Retinal pigment epithelial cell (primary cell): ENCODE measurements at regions not wholly inside any gene's neighbourhood (a gene's known extent, or its start where the extent isn't known, plus 50 kb on each side); places are given as distances from the start of the nearest gene placed in this dataset.
"Not testable (repeated sequence)": the region's sequence is repeated elsewhere in the genome, so short reads cannot be mapped to it uniquely, and the experiment has no call there.

Experiments used
- DNase-seq: peaks from one replicate; pipeline ENCODE4 v3.0.0-alpha.2; 2010; ENCODE audit warnings: low read depth
- H3K4me3 ChIP-seq: 2 replicates; pipeline ENCODE4 v1.5.1; 2011; ENCODE audit warnings: mild to moderate bottlenecking, low read length, control low read depth, moderate library complexity
- TF ChIP-seq, protein P1 (sequence below): conservative IDR thresholded peaks from 2 replicates; pipeline ENCODE4 v1.5.1; 2011; ENCODE audit warnings: low read depth, low read length, control low read depth, inconsistent platforms

DNA sequence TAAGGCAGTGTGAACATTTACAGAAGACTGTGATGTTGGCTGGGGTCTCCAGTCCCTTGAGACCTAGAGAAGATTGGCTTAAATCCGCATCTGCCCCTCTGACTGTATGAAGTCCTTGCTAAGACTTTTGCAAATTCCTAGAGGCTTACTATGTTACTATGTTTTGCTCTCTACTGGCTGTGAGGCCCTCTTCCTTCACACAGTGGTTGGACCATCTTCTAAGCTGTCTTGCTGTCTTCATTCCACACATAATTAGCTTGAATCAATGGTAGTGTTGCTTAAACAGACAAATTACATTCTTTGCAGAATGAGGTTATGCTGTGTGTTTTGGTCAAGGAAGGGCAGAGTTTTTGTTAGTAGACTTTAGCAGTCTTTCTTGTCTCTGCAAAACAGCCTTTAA, 658.0 kb downstream of the TYW1 start:
- DNase-seq, result no peak
- no peak overlapping the region for H3K4me3 ChIP-seq
- TF ChIP-seq, protein P1, sequence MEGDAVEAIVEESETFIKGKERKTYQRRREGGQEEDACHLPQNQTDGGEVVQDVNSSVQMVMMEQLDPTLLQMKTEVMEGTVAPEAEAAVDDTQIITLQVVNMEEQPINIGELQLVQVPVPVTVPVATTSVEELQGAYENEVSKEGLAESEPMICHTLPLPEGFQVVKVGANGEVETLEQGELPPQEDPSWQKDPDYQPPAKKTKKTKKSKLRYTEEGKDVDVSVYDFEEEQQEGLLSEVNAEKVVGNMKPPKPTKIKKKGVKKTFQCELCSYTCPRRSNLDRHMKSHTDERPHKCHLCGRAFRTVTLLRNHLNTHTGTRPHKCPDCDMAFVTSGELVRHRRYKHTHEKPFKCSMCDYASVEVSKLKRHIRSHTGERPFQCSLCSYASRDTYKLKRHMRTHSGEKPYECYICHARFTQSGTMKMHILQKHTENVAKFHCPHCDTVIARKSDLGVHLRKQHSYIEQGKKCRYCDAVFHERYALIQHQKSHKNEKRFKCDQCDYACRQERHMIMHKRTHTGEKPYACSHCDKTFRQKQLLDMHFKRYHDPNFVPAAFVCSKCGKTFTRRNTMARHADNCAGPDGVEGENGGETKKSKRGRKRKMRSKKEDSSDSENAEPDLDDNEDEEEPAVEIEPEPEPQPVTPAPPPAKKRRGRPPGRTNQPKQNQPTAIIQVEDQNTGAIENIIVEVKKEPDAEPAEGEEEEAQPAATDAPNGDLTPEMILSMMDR, result no peak

- TF ChIP-seq, protein P1, result no peak
Observed at GRCh38 chr7:67655168-67655567, 658.5 kb downstream of the TYW1 start.

GRCh38 chr7:67659091-67659490, 662.5 kb downstream of the TYW1 start:
- TF ChIP-seq, protein P1, result no peak
- H3K4me3 ChIP-seq, result no peak overlapping the region
- DNase-seq, result no peak

More at GRCh38 chr7:67655168-67655567, 658.5 kb downstream of the TYW1 start:
- DNase-seq, result no peak
- no peak overlapping the region for H3K4me3 ChIP-seq

GRCh38 chr7:67662804-67663203, 666.2 kb downstream of the TYW1 start:
- DNase-seq, result no peak
- TF ChIP-seq, protein P1, result no peak

GRCh38 chr7:67663644-67664043, 667.0 kb downstream of the TYW1 start:
- TF ChIP-seq, protein P1, result no peak
- H3K4me3 ChIP-seq, result no peak overlapping the region
- no peak for DNase-seq

More at GRCh38 chr7:67662804-67663203, 666.2 kb downstream of the TYW1 start:
- no peak overlapping the region for H3K4me3 ChIP-seq

- not testable (repeated sequence) for H3K4me3 ChIP-seq, DNase-seq
Observed at GRCh38 chr7:67666359-67666758, 669.7 kb downstream of the TYW1 start.

DNA sequence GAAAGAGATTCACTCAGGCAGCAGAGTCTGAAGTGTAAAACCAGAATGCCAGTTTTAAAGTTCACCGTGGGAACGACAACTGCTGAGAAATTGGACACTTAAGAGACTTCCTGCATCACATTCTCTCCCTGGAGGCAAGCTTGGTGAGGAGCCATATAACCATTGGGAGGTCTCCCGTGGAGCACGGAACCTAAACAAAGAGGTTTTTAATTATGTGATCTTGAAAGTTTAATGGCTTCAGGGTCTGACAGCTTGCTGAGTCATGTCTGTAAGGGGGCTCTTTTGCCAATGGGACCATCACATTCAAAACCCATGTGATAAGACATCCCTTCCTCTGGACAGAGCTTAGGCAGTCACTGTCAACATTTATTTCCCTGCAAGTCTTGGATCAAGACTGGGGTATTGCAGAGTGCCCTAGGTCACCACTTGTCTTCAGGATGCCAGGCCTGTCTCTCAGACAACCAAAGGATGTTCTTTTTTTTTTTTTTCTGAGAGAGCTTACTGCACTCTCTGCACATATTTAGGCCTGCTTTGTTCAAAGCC, 674.4 kb downstream of the TYW1 start:
- H3K4me3 ChIP-seq, result no peak overlapping the region
- TF ChIP-seq, protein P1, result no peak
- DNase-seq, result no peak

GRCh38 chr7:67673861-67674260, 677.2 kb downstream of the TYW1 start:
- DNase-seq, result no peak
- TF ChIP-seq, protein P1, result no peak
- no peak overlapping the region for H3K4me3 ChIP-seq

DNA sequence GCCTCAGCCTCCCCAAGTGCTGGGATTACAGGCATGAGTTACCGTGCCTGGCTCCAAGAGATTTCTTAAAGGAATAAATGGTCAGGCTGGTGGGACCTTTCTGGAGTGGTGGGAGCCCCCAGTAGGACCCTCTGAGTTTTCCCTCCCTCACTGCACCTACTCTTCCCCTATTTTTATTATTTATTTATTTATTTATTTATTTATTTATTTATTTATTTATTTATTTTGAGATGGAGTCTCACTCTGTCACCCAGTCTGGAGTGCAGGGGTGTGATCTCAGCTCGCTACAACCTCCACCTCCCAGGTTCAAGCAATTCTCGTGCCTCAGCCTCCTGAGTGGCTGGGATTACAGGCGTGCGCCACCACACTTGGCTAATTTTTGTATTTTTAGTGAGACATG, 678.2 kb downstream of the TYW1 start:
- DNase-seq, H3K4me3 ChIP-seq: not testable (repeated sequence)
